Peyer's patch (tissue), 4 donors: ENCODE measurements at regions not wholly inside any gene's neighbourhood (a gene's known extent, or its start where the extent isn't known, plus 50 kb on each side); places are given as distances from the start of the nearest gene placed in this dataset.

Experiments
- POLR2A ChIP-seq, 2 donors: fragments of 450-650 bp; IDR thresholded peaks; one replicate each; pipeline ENCODE4 v1.5.1; 2017; ENCODE audit warnings: antibody characterized with exemption in 2 of 2, mild to moderate bottlenecking in 2 of 2, moderate library complexity in 2 of 2
- TF ChIP-seq, protein P1 (sequence below), 6 experiments: fragments of 450-650 bp in 4 of 6; fragments of 200-600 bp in 2 of 6; sonication (generic) in 1 of 6; IDR thresholded peaks; one replicate each; pipeline ENCODE4 v1.5.1; 2017 to 2019; ENCODE audit warnings: antibody characterized with exemption in 6 of 6, mild to moderate bottlenecking in 3 of 6, moderate library complexity in 1 of 6

GRCh38 chr7:13835442-13835841, 154.0 kb downstream of the ETV1 start:
- TF ChIP-seq, protein P1, sequence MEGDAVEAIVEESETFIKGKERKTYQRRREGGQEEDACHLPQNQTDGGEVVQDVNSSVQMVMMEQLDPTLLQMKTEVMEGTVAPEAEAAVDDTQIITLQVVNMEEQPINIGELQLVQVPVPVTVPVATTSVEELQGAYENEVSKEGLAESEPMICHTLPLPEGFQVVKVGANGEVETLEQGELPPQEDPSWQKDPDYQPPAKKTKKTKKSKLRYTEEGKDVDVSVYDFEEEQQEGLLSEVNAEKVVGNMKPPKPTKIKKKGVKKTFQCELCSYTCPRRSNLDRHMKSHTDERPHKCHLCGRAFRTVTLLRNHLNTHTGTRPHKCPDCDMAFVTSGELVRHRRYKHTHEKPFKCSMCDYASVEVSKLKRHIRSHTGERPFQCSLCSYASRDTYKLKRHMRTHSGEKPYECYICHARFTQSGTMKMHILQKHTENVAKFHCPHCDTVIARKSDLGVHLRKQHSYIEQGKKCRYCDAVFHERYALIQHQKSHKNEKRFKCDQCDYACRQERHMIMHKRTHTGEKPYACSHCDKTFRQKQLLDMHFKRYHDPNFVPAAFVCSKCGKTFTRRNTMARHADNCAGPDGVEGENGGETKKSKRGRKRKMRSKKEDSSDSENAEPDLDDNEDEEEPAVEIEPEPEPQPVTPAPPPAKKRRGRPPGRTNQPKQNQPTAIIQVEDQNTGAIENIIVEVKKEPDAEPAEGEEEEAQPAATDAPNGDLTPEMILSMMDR (IDR thresholded peaks at IDR 0.05) = no peak
- no peak for TF ChIP-seq POLR2A (IDR thresholded peaks at IDR 0.05)
